Stomach (tissue), 8 donors: ENCODE measurements at regions not wholly inside any gene's neighbourhood (a gene's known extent, or its start where the extent isn't known, plus 50 kb on each side); places are given as distances from the start of the nearest gene placed in this dataset.
A peak's percentile ranks its signal among the peaks of the same experiment; 100 is the strongest.

Experiments used
- DNase-seq, 2 donors: peaks; one replicate each; pipeline versions ENCODE4 v3.0.0 to v3.0.0-alpha.2; 2013 to 2019
- H3K27ac ChIP-seq, 5 donors: fragments of 200-600 bp in 4 of 5; sonication (generic) in 4 of 5; one replicate each; pipeline ENCODE4 v1.5.1; 2013 to 2019; ENCODE audit warnings: mild to moderate bottlenecking in 1 of 5, moderate library complexity in 1 of 5
- H3K27me3 ChIP-seq, 3 donors: fragments of 200-600 bp; sonication (generic); one replicate each; pipeline ENCODE4 v1.5.1; 2017 to 2019; ENCODE audit warnings: mixed run types in 1 of 3
- H3K36me3 ChIP-seq, 4 donors: fragments of 200-600 bp; sonication (generic); 1 replicate in 3 of 4; 2 replicates in 1 of 4; pipeline ENCODE4 v1.5.1; 2016 to 2019
- H3K4me1 ChIP-seq, 4 donors: fragments of 200-600 bp; sonication (generic); one replicate each; pipeline ENCODE4 v1.5.1; 2016 to 2019
- H3K4me3 ChIP-seq, 4 donors: fragments of 200-600 bp; sonication (generic) in 3 of 4; one replicate each; pipeline ENCODE4 v1.5.1; 2016 to 2019; ENCODE audit warnings: mild to moderate bottlenecking in 1 of 4
- H3K9me3 ChIP-seq, 4 donors: fragments of 200-600 bp; sonication (generic); one replicate each; pipeline ENCODE4 v1.5.1; 2016 to 2019
- EP300 ChIP-seq: sonication (generic); formaldehyde crosslinking; IDR thresholded peaks from one replicate; pipeline ENCODE4 v1.6.1; 2017; ENCODE audit warnings: antibody characterized with exemption
- POLR2A ChIP-seq, 4 donors: fragments of 450-650 bp; IDR thresholded peaks; one replicate each; pipeline ENCODE4 v1.6.1; 2016; ENCODE audit warnings: antibody characterized with exemption in 4 of 4, control low read depth in 2 of 4, mild to moderate bottlenecking in 1 of 4, moderate library complexity in 1 of 4
- POLR2AphosphoS5 ChIP-seq, 3 donors: sonication (generic); formaldehyde crosslinking; IDR thresholded peaks; one replicate each; pipeline ENCODE4 v1.6.1; 2016; ENCODE audit warnings: antibody characterized with exemption in 3 of 3
- WGBS, 5 donors: extraction: QIAGEN DNeasy Blood & Tissue Kit in 3 of 5; methylation state at CpG; one replicate each; pipeline versions ENCODE4 v1.1.5 to v1.1.7; 2013 to 2018; 5-methylcytosine and 5-hydroxymethylcytosine counted together
- intact Hi-C: fragments of 100-400 bp; cut with DNase I; formaldehyde crosslinking; loops from one replicate; pipeline ENCODE4 v1.15.1; 2023; ENCODE audit warnings: low total_unique reads
- TF ChIP-seq, protein P1 (sequence below), 7 experiments: fragments of 450-650 bp in 4 of 7; fragments of 200-600 bp in 3 of 7; sonication (generic) in 3 of 7; IDR thresholded peaks; one replicate each; pipeline ENCODE4 v1.5.1; 2016 to 2019; ENCODE audit warnings: antibody characterized with exemption in 7 of 7, control low read depth in 2 of 7, mild to moderate bottlenecking in 1 of 7
- donor health status: healthy with polysubstance abuse.
- donor health status: Bipolar disorder and iron deficiency.
- donor health status: healthy.

DNA sequence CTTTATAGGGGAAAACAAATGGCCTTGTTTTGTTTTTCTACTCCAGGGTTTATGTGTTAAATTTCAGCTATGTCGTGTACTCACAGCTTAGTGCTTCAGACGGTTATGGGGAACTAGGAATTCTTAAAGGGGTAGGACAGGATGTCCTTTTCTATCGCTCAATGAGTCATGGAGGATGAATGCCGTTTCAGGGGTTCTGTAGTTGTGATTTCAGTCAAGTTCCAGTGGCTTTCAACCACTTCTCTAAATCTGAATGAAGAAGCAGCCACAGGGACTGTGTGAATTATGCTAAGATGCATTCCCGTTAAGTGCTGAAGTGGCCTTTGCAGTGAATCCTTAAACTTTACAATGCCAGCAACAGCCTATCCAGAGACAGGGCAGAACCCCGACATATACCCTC lies 1231.7 kb upstream of the ZEB2 start:
- Histone ChIP-seq H3K36me3 (no peaks in the 10 kb centered on the region), H3K4me1 (peaks cover 7 to 44% (median 29%) of the 10 kb centered on the region in 4 donors), H3K4me3 (no peak overlapping the region), H3K9me3 (no peaks in the 10 kb centered on the region), H3K27me3 (no peaks in the 10 kb centered on the region), H3K27ac (peak overlapping the region in 4 of 5 donors; percentile 52 to 82 (median 68))
- 42 to 62% (median 55%) methylated on average over 6 of the region's 6 CpGs for WGBS, 5 donors
- no peak for TF ChIP-seq POLR2A (IDR thresholded peaks at IDR 0.05)
- TF ChIP-seq POLR2AphosphoS5 (IDR thresholded peaks at IDR 0.05) = peak in 2 of 3 donors; percentile 49 to 50
- TF ChIP-seq EP300 = no peak
- TF ChIP-seq, protein P1, sequence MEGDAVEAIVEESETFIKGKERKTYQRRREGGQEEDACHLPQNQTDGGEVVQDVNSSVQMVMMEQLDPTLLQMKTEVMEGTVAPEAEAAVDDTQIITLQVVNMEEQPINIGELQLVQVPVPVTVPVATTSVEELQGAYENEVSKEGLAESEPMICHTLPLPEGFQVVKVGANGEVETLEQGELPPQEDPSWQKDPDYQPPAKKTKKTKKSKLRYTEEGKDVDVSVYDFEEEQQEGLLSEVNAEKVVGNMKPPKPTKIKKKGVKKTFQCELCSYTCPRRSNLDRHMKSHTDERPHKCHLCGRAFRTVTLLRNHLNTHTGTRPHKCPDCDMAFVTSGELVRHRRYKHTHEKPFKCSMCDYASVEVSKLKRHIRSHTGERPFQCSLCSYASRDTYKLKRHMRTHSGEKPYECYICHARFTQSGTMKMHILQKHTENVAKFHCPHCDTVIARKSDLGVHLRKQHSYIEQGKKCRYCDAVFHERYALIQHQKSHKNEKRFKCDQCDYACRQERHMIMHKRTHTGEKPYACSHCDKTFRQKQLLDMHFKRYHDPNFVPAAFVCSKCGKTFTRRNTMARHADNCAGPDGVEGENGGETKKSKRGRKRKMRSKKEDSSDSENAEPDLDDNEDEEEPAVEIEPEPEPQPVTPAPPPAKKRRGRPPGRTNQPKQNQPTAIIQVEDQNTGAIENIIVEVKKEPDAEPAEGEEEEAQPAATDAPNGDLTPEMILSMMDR (IDR thresholded peaks at IDR 0.05) = no peak
- intact Hi-C loops = no loop called here
- peak in 1 of 2 donors; percentile 49 for DNase-seq

DNA sequence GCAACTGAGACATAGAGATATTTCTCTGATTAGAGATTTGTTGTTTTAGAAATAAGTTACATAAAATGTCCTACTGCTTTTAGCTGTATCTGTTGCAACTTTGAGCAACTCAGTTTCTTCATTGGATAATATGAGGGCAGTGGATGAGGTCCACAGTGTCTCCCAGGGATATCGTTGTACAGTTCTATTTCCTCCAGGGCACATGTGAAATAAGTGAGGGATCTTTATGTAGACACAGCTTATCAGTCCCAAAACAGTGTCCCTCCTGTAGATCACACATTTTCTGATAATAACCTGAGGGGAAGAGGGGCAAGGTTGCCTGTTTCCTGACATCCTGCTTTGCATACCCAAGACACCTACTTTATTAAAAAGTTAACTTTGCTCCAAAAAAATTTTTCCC lies 1231.2 kb upstream of the ZEB2 start:
- no peaks in the 10 kb centered on the region for H3K9me3 ChIP-seq
- intact Hi-C loops = no loop called here
- no peaks in the 10 kb centered on the region for H3K27me3 ChIP-seq
- DNase-seq = no peak
- WGBS, 5 donors = 39 to 48% (median 46%) methylated on average over 1 of the region's 1 CpG
- peak overlapping the region in 4 of 5 donors; percentile 52 to 82 (median 68) for H3K27ac ChIP-seq
- peaks cover 7 to 44% (median 29%) of the 10 kb centered on the region in 4 donors for H3K4me1 ChIP-seq
- H3K4me3 ChIP-seq = no peak overlapping the region
- TF ChIP-seq EP300 (no peak), POLR2AphosphoS5 (IDR thresholded peaks at IDR 0.05) (no peak), POLR2A (IDR thresholded peaks at IDR 0.05) (no peak)
- TF ChIP-seq, protein P1 (IDR thresholded peaks at IDR 0.05) = no peak
- no peaks in the 10 kb centered on the region for H3K36me3 ChIP-seq

DNA sequence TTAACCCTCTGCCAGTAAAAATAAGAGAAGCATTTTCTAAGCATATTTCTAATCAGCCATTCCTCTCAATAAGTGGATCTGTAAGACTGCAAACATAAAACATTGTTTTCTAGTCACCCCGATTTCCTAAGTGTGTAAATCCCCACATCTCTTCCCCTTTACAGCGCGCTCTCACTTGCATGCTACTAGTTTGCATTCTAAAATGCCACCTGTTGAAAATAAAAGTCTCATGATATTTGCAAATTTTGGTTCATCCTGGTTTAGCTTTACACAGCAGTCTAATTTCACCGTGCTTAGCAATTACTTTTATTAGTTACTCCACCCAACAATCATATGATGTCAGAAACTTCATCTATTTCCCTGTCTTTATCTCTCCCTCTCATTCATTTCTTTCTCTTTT lies 1230.7 kb upstream of the ZEB2 start:
- peaks cover 7 to 44% (median 29%) of the 10 kb centered on the region in 4 donors for H3K4me1 ChIP-seq
- peak overlapping the region in 3 of 5 donors; percentile 61 to 82 (median 74) for H3K27ac ChIP-seq

DNA sequence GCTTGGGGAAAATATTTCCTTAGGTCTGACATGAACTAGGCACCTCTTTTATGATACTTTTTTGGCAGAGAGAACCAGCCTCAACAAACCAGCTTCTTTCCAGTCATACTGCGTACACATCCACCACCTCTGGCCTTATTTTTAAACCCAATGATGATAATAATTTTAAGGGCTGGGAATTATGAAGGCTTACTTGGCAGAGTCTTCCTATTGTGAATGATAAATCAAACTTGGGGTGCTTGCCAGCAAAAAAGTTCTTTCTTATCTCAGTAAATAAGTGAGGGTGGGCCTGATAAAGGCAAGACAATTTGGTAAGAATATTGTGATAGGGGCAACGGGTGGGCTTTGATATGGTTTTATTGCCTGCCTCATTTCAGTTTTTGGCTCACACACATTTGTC lies 1230.2 kb upstream of the ZEB2 start:
- peak overlapping the region in 3 of 5 donors; percentile 6 to 82 (median 74) for H3K27ac ChIP-seq
- no peak for TF ChIP-seq POLR2AphosphoS5 (IDR thresholded peaks at IDR 0.05)
- TF ChIP-seq, protein P1 (IDR thresholded peaks at IDR 0.05) = no peak
- no peak for TF ChIP-seq POLR2A (IDR thresholded peaks at IDR 0.05)
- TF ChIP-seq EP300 = no peak

More for the DNA sequence above, 1230.7 kb upstream of the ZEB2 start:
- Histone ChIP-seq H3K27me3 (no peaks in the 10 kb centered on the region), H3K9me3 (no peaks in the 10 kb centered on the region), H3K36me3 (no peaks in the 10 kb centered on the region), H3K4me3 (no peak overlapping the region)
- WGBS, 5 donors = 55 to 78% (median 75%) methylated on average over 4 of the region's 4 CpGs
- intact Hi-C loops = no loop called here
- TF ChIP-seq POLR2A (IDR thresholded peaks at IDR 0.05) (no peak), EP300 (no peak), POLR2AphosphoS5 (IDR thresholded peaks at IDR 0.05) (no peak)
- TF ChIP-seq, protein P1 (IDR thresholded peaks at IDR 0.05) = no peak
- no peak for DNase-seq

More for the DNA sequence above, 1230.2 kb upstream of the ZEB2 start:
- Histone ChIP-seq H3K27me3 (no peaks in the 10 kb centered on the region), H3K9me3 (no peaks in the 10 kb centered on the region), H3K4me1 (peaks cover 7 to 44% (median 29%) of the 10 kb centered on the region in 4 donors), H3K4me3 (no peak overlapping the region), H3K36me3 (no peaks in the 10 kb centered on the region)
- intact Hi-C loops = no loop called here
- DNase-seq = peak in 1 of 2 donors; percentile 23
- WGBS, 5 donors = 29 to 48% (median 40%) methylated on average over 2 of the region's 2 CpGs
